WTC11 (cell line): ENCODE measurements at regions not wholly inside any gene's neighbourhood (a gene's known extent, or its start where the extent isn't known, plus 50 kb on each side); places are given as distances from the start of the nearest gene placed in this dataset.

Experiments used
- ATF1 ChIP-seq: sonication (generic); formaldehyde crosslinking; IDR thresholded peaks from 2 replicates; pipeline ENCODE4 v1.8.1; 2023; ENCODE audit warnings: mild to moderate bottlenecking, moderate library complexity, missing genetic modification reagents
- ATF6 ChIP-seq: sonication (generic); formaldehyde crosslinking; IDR thresholded peaks from 2 replicates; pipeline ENCODE4 v1.8.1; 2023; ENCODE audit warnings: mild to moderate bottlenecking, missing genetic modification reagents
- CBFB ChIP-seq: sonication (generic); formaldehyde crosslinking; IDR thresholded peaks from 2 replicates; pipeline ENCODE4 v1.8.1; 2022; ENCODE audit warnings: mild to moderate bottlenecking, low read depth, missing genetic modification reagents
- E2F1 ChIP-seq: sonication (generic); formaldehyde crosslinking; IDR thresholded peaks from 2 replicates; pipeline ENCODE4 v1.8.0; 2022; ENCODE audit warnings: mild to moderate bottlenecking, missing genetic modification reagents
- ETV6 ChIP-seq: sonication (generic); formaldehyde crosslinking; IDR thresholded peaks from 2 replicates; pipeline ENCODE4 v1.8.1; 2022; ENCODE audit warnings: mild to moderate bottlenecking, missing genetic modification reagents
- FOXK1 ChIP-seq: sonication (generic); formaldehyde crosslinking; IDR thresholded peaks from 2 replicates; pipeline ENCODE4 v1.8.0; 2022; ENCODE audit warnings: mild to moderate bottlenecking, moderate library complexity, missing genetic modification reagents
- FOXP1 ChIP-seq: sonication (generic); formaldehyde crosslinking; IDR thresholded peaks from 2 replicates; pipeline ENCODE4 v1.8.0; 2022; ENCODE audit warnings: missing genetic modification reagents, mild to moderate bottlenecking, moderate library complexity, borderline replicate concordance
- FOXP4 ChIP-seq: sonication (generic); formaldehyde crosslinking; IDR thresholded peaks from 2 replicates; pipeline ENCODE4 v1.8.0; 2022; ENCODE audit warnings: mild to moderate bottlenecking, missing genetic modification reagents
- JAZF1 ChIP-seq: fragments of 250-450 bp; sonication (Bioruptor Pico); IDR thresholded peaks from 2 replicates; pipeline ENCODE4 v1.9.0; 2021; ENCODE audit warnings: moderate library complexity, mild to moderate bottlenecking, inconsistent platforms
- MAX ChIP-seq: sonication (generic); formaldehyde crosslinking; IDR thresholded peaks from 2 replicates; pipeline ENCODE4 v1.8.0; 2022; ENCODE audit warnings: mild to moderate bottlenecking, missing genetic modification reagents
- NFYB ChIP-seq: sonication (generic); formaldehyde crosslinking; conservative IDR thresholded peaks from 2 replicates; pipeline ENCODE4 v1.8.0; 2022; ENCODE audit warnings: low read depth, missing genetic modification reagents
- PRDM15 ChIP-seq: sonication (generic); formaldehyde crosslinking; IDR thresholded peaks from 2 replicates; pipeline ENCODE4 v1.8.0; 2022; ENCODE audit warnings: missing genetic modification reagents
- RORB ChIP-seq: fragments of 250-450 bp; sonication (Bioruptor Pico); IDR thresholded peaks from 2 replicates; pipeline ENCODE4 v1.9.0; 2021; ENCODE audit warnings: mild to moderate bottlenecking
- TEAD1 ChIP-seq: sonication (generic); formaldehyde crosslinking; IDR thresholded peaks from 2 replicates; pipeline ENCODE4 v1.8.0; 2022; ENCODE audit warnings: mild to moderate bottlenecking, missing genetic modification reagents
- USF1 ChIP-seq: sonication (generic); formaldehyde crosslinking; IDR thresholded peaks from 2 replicates; pipeline ENCODE4 v1.8.0; 2022; ENCODE audit warnings: mild to moderate bottlenecking, missing genetic modification reagents
- USF2 ChIP-seq: sonication (generic); formaldehyde crosslinking; IDR thresholded peaks from 2 replicates; pipeline ENCODE4 v1.8.1; 2023; ENCODE audit warnings: mild to moderate bottlenecking, missing genetic modification reagents, moderate library complexity
- ZNF671 ChIP-seq: fragments of 250-450 bp; sonication (Bioruptor Pico); IDR thresholded peaks from 2 replicates; pipeline ENCODE4 v1.8.0; 2021; ENCODE audit warnings: mild to moderate bottlenecking

GRCh38 chr1:189149547-189150375 lies 1327.9 kb downstream of the BRINP3 start (continued):
- TF ChIP-seq E2F1 (CRISPR knock-in tag) (no peak), PRDM15 (CRISPR knock-in tag) (no peak), FOXP4 (CRISPR knock-in tag) (peak; percentile 25; the same call in 1 of the 2 replicates), ATF1 (CRISPR knock-in tag) (no peak), USF2 (CRISPR knock-in tag) (no peak), MAX (CRISPR knock-in tag) (peak; percentile 91), FOXK1 (CRISPR knock-in tag) (no peak), TEAD1 (CRISPR knock-in tag) (0 out of 2 replicates have a peak, but pooled peaks have one; percentile 33), RORB (CRISPR knock-in tag) (no peak), ATF6 (CRISPR knock-in tag) (no peak), USF1 (CRISPR knock-in tag) (0 out of 2 replicates have a peak, but pooled peaks have one; percentile 13), JAZF1 (CRISPR knock-in tag) (no peak), CBFB (no peak), ETV6 (CRISPR knock-in tag) (peak; percentile 80; the same call in 1 of the 2 replicates), FOXP1 (CRISPR knock-in tag) (peak; percentile 75; the same call in 1 of the 2 replicates), NFYB (CRISPR knock-in tag) (peak; percentile 18; the same call in 1 of the 2 replicates), ZNF671 (CRISPR knock-in tag) (no peak)
